OCI-LY7 (cell line): ENCODE measurements at regions not wholly inside any gene's neighbourhood (a gene's known extent, or its start where the extent isn't known, plus 50 kb on each side); places are given as distances from the start of the nearest gene placed in this dataset.

Source experiments
- EZH2phosphoT487 ChIP-seq: fragments of 200-600 bp; sonication (generic); IDR thresholded peaks from 2 replicates; pipeline ENCODE4 v1.6.1; 2018; ENCODE audit warnings: low read depth, borderline replicate concordance, mild to moderate bottlenecking, mixed run types, antibody characterized with exemption, low read length, moderate library complexity, mixed read lengths
- TF ChIP-seq, protein P1 (sequence below): fragments of 200-600 bp; sonication (generic); conservative IDR thresholded peaks from 2 replicates; pipeline ENCODE4 v1.5.1; 2014; ENCODE audit warnings: mild to moderate bottlenecking, antibody characterized with exemption, low read length, moderate library complexity, mixed read lengths

DNA sequence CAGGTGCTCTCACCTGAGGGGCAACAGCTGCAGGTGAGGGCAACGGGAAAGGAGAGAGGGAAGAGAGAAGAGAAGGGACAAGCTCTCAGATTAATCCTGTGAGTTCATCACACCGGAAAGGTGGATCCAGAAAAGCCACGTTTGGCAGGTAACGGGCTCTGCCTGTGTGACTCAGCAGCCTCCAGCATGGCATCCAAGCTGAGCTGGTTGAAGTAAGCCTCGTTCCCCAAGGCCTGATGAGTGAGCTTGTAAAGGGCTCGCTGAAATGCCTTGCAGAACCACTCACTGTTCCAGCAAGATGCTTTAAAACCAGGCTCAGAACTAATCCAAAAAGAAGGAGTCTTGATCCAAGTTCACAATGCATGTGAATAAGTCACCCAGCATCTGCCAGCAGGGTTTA is 206.9 kb upstream of the TMEM45B start:
- TF ChIP-seq, protein P1, sequence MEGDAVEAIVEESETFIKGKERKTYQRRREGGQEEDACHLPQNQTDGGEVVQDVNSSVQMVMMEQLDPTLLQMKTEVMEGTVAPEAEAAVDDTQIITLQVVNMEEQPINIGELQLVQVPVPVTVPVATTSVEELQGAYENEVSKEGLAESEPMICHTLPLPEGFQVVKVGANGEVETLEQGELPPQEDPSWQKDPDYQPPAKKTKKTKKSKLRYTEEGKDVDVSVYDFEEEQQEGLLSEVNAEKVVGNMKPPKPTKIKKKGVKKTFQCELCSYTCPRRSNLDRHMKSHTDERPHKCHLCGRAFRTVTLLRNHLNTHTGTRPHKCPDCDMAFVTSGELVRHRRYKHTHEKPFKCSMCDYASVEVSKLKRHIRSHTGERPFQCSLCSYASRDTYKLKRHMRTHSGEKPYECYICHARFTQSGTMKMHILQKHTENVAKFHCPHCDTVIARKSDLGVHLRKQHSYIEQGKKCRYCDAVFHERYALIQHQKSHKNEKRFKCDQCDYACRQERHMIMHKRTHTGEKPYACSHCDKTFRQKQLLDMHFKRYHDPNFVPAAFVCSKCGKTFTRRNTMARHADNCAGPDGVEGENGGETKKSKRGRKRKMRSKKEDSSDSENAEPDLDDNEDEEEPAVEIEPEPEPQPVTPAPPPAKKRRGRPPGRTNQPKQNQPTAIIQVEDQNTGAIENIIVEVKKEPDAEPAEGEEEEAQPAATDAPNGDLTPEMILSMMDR: no peak
- TF ChIP-seq EZH2phosphoT487: no peak
